NCI-H524 (cell line): ENCODE measurements at regions not wholly inside any gene's neighbourhood (a gene's known extent, or its start where the extent isn't known, plus 50 kb on each side); places are given as distances from the start of the nearest gene placed in this dataset.
"Not testable (repeated sequence)": the region's sequence is repeated elsewhere in the genome, so short reads cannot be mapped to it uniquely, and the experiment has no call there.

ENCODE experiments used
- DNase-seq, 2 experiments: peaks; one replicate each; lab custom pipeline; 2025; lab: John Stamatoyannopoulos, UW

DNA sequence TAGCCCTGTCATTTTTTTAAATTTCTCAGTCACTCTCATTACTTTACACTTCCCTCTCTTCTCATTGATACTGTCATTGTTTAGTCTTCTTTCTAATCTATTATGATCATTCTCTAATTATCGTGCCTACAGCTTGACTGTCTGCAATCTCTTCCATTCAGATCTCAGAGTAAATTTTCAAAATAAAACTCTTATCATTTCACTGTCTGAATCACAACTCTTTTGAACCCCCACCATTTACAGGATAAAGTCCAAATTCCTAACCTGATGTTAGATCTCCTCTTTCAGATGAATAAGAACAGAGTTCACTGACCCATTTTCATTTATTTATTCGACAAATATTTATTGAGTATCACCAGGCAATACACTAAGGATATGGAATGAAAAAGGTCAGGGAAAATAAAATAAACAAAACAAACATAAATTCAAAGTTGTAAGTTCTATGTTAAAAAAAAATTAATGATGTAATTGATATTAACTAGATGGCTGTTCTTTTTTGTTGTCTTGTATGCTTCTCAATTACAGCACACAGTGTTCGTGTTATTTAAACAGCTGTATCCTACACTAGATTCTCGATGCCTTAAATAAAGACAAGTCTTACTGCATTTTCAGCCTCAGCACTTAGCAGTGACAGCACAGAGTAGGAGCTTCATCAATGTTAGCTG lies 631.0 kb downstream of the IRS1 start:
- DNase-seq: no peak

GRCh38 chr2:226164512-226164911 lies 635.1 kb downstream of the IRS1 start:
- no peak for DNase-seq

DNA sequence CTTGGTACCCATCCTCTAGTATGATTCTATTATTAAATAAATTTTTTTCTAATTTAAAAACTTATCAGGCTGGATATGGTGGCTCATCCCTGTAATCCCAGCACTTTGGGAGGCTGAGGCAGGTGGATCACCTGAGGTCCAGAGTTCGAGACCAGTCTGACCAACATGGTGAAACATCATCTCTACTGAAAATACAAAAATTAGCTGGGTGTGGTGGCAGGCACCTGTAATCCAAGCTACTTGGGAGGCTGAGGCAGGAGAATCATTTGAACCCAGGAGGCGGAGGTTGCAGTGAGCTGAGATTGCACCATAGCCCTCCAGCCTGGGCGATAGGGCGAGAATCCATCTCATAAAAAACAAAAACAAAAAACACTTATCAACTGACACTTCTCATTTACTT lies 639.0 kb downstream of the IRS1 start:
- DNase-seq: not testable (repeated sequence)

- no peak for DNase-seq
These were observed 639.6 kb downstream of the IRS1 start for GRCh38 chr2:226159875-226160479.

GRCh38 chr2:226158940-226159339 lies 640.7 kb downstream of the IRS1 start:
- no peak for DNase-seq

DNA sequence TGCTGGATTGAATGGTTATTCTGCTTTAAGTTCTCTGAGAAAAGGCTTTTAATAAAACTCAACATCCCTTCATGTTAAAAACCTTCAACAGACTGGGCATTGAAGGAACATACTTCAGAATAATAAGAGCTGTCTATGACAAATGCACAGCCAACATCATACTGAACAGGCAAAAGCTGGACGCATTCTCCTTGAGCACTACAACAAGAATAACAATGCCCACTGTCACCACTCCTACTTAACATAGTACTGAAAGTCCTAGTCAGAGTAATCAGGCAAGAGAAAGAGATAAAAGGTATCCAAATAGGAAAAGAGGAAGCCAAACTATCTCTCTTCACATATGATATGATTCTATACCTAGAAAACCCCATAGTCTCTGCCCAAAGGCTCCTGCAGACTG lies 641.4 kb downstream of the IRS1 start:
- no peak for DNase-seq

GRCh38 chr2:226155093-226155875 lies 644.3 kb downstream of the IRS1 start:
- no peak for DNase-seq

- no peak for DNase-seq
These were observed 645.0 kb downstream of the IRS1 start for GRCh38 chr2:226154610-226155009.

DNA sequence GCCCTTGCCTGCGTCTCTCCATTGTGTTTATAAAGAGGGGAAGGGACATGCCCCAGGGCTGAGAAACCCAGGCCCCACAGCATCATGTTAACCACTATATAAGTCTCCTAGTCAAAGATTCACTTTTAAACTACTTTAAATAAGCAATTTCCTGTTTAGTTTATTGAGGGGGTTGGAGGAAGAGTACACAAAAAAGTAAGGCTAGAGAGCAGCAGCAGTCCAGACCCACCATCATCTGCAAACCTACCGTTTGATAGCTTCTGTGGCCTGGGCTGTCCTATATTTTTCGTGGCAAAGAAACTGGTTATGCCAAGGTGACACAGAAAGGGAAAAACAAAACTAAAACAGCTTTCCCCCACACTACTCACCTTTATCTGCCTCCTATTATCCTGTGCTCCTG lies 646.1 kb downstream of the IRS1 start:
- no peak for DNase-seq

DNA sequence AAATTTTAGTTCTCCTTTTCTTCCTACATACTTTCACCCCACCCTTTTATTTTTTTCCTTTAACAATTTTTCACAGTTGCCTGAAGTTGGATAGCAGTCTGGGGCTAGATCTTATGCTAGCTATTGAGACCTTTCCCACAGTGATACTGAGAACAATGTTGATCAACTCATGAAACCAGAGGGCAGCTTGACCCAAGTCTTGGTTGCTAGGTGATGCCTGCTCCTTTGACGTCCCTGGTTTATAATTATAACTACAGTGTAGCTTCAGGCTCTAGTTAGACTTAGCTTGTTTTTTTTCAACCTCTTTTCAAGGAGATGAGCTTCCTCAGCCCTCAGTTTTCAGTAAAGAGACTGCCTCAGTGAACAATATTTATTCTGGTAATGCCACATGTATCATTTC lies 648.5 kb downstream of the IRS1 start:
- DNase-seq: peak in 1 of 2 experiments; percentile 5

DNA sequence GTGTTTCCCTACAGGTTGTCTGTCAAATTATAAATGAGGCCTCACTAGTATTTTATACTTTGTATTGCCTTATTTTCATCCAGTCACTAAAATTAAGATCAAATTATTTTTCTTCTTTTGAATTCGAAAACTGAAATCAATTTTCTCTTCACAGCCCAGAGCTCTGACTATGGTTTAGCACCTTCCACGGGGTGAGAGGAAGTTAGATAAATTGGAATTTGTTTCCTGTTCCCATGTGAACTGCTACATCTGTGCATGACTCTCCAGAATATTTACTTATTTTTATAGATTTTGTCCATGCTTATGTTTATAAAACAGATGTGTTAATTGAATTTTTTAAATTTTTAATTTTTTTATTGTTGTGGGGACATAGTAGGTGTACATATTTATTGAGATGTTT lies 656.5 kb downstream of the IRS1 start:
- DNase-seq: no peak

DNA sequence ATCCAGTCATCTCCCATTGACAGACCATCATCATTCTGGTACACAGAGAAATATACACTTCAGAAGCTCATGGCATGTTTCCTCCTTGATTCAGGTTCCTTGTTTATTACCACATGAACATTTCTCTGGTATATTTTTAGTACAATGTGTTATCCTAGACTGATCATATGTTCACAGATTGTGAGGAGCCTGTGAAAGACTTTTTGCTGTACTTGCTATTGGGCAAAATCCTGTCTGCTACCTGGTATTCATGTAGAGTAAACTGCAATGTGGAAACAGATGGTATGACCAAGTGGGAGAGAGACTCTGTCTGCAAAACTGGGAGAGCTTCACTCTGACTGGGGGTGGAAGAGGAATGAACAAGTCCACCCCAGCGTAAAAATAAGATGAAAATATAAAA lies 657.2 kb downstream of the IRS1 start:
- peak in 1 of 2 experiments; percentile 24 for DNase-seq

- DNase-seq: no peak
These were observed 659.0 kb downstream of the IRS1 start for GRCh38 chr2:226140594-226140993.

GRCh38 chr2:226139759-226140158 lies 659.9 kb downstream of the IRS1 start:
- no peak for DNase-seq

GRCh38 chr2:226137201-226137811 lies 662.3 kb downstream of the IRS1 start:
- DNase-seq: no peak

DNA sequence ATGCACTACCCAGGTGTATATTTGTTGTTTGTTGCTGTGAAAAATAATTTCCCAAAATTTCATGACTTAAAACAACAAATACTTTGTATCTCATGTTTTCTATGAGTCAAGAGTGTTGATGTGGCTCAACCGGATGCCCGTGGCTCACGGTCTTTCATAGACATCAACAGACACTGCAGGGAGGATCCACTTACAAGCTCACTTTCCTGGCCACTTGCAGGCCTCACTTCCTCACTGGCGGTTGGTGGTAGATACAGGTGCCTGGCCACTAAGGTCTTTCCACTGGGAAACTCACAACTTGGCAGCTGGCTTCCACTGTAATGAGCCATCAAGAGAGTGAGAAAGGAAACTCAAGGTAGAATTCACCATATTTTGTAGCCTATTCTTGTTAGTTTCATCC lies 662.9 kb downstream of the IRS1 start:
- DNase-seq: no peak

DNA sequence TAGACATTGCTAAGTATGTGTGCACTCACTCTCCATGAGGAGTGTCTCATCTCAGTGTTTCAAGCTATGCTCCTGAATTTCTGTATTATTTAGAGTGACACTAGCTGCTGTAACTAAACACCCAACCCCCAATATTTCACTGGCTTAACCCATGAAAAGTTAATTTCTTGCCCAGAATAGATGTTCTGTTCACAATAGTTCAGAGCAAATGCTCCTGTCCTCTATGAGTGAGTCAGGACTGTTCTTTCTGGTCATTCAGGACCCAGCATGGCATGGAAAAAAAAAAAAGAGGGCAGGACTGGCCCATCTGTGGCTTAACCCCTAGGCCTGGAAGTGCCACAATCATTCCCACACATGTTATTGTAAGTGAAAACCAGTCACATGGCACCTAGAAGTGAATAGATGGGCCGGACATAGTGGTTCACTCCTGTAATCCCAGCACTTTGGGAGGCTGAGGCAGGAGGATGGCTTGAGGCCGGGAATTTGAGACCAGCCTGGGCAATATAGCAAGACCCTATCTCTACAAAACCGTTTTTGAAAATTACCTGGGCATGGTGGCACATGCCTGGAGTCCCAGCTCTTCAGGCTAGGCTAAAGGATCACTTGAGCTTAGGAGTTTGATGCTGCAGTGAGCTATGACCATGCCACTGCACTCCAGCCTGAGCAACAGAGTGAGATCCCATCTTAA lies 663.6 kb downstream of the IRS1 start:
- no peak for DNase-seq

- no peak for DNase-seq
These were observed 667.1 kb downstream of the IRS1 start for GRCh38 chr2:226132323-226133215.

- DNase-seq: peak; percentile 42 to 83
These were observed 668.3 kb downstream of the IRS1 start for GRCh38 chr2:226131299-226131784.

- DNase-seq: no peak
These were observed 669.4 kb downstream of the IRS1 start for GRCh38 chr2:226130192-226130591.

GRCh38 chr2:226127682-226128081 lies 671.9 kb downstream of the IRS1 start:
- no peak for DNase-seq
